HepG2 (cell line): ENCODE measurements at regions not wholly inside any gene's neighbourhood (a gene's known extent, or its start where the extent isn't known, plus 50 kb on each side); places are given as distances from the start of the nearest gene placed in this dataset.

Experiments
- ATAC-seq: fragments of 200-7000 bp; cut with Tn5 transposase; 3 replicates; pipeline ENCODE4 v1.9.1; 2020; ENCODE audit warnings: mild to moderate bottlenecking, moderate library complexity
- BruUV-seq: library from RNA; stranded (reverse); fragments of 400-500 nt; replicated peaks from 2 replicates; lab custom pipeline; 2021; lab: Mats Ljungman, UMichigan
- CTCF ChIA-PET: fragments of 300-600 bp; formaldehyde crosslinking; extraction: SDS; loops from one replicate; lab custom pipeline; 2021; ENCODE audit warnings: low total read pairs, inconsistent platforms, low intra/inter-chr PET ratio; lab: Yijun Ruan, JAX
- POLR2A ChIA-PET: fragments of 350-600 bp; sonication (Branson Sonifier 250); formaldehyde crosslinking; loops from one replicate; lab custom pipeline; 2020; ENCODE audit warnings: antibody characterized with exemption, inconsistent platforms; lab: Yijun Ruan, JAX
- DNase-seq: peaks from one replicate; pipeline ENCODE4 v3.0.0-alpha.2; 2015; ENCODE audit warnings: low spot score
- FAIRE-seq: peaks from 3 replicates; lab custom pipeline; 2011; peaks lifted over from hg19 to GRCh38; lab: Jason Lieb, UNC
- H2AFZ ChIP-seq: one replicate; pipeline ENCODE4 v1.6.1; 2011; ENCODE audit warnings: low read length, inconsistent platforms
- H3K27ac ChIP-seq: fragments of 300-600 bp; 3 replicates; pipeline ENCODE4 v1.8.0; 2011; ENCODE audit warnings: mixed run types, mild to moderate bottlenecking, mixed read lengths, low read length, inconsistent platforms; ENCODE audit not compliant: insufficient read depth; ENCODE audit errors: extremely low read length
- H3K27me3 ChIP-seq, 2 experiments: fragments of 200-600 bp in 1 of 2; 2 replicates in 1 of 2; 3 replicates in 1 of 2; pipeline versions ENCODE4 v1.6.0 to v1.8.0; 2011; ENCODE audit warnings: low read length in 2 of 2, mild to moderate bottlenecking in 2 of 2, moderate library complexity in 2 of 2, inconsistent platforms in 1 of 2; ENCODE audit not compliant: insufficient read depth in 2 of 2, control insufficient read depth in 1 of 2
- H3K36me3 ChIP-seq, 2 experiments: fragments of 200-600 bp in 1 of 2; replicated peaks in 1 of 2; 2 replicates in 1 of 2; 3 replicates in 1 of 2; pipeline versions ENCODE4 v1.5.1 to v1.8.0; 2011; ENCODE audit warnings: low read length in 2 of 2, inconsistent platforms in 1 of 2; ENCODE audit not compliant: insufficient read depth in 2 of 2, control insufficient read depth in 1 of 2
- H3K4me1 ChIP-seq: 2 replicates; pipeline ENCODE4 v1.5.1; 2012; ENCODE audit warnings: low read length, inconsistent platforms; ENCODE audit not compliant: insufficient read depth
- H3K4me2 ChIP-seq: 2 replicates; pipeline ENCODE4 v1.6.0; 2011; ENCODE audit warnings: low read depth, low read length, inconsistent platforms
- H3K4me3 ChIP-seq, 3 experiments: fragments of 200-600 bp in 1 of 3; sonication (generic), shearing (Covaris generic) in 1 of 3; replicated peaks in 1 of 3; 2 replicates each; pipeline ENCODE4 v1.5.1; 2011 to 2016; ENCODE audit warnings: low read length in 3 of 3, inconsistent platforms in 2 of 3, low read depth in 2 of 3, mild to moderate bottlenecking in 2 of 3, control low read depth in 1 of 3, mixed read lengths in 1 of 3; ENCODE audit not compliant: insufficient read depth in 1 of 3
- H3K79me2 ChIP-seq: one replicate; pipeline ENCODE4 v1.6.1; 2011; ENCODE audit warnings: low read length, inconsistent platforms; ENCODE audit not compliant: insufficient read depth
- H3K9ac ChIP-seq: 2 replicates; pipeline ENCODE4 v1.6.0; 2011; ENCODE audit warnings: mild to moderate bottlenecking, low read depth, low read length, inconsistent platforms; ENCODE audit not compliant: insufficient read depth
- H3K9me3 ChIP-seq: 2 replicates; pipeline ENCODE4 v1.5.1; 2012; ENCODE audit warnings: mild to moderate bottlenecking, low read length
- H4K20me1 ChIP-seq: 2 replicates; pipeline ENCODE4 v1.6.0; 2011; ENCODE audit warnings: inconsistent platforms, mild to moderate bottlenecking, low read length, moderate library complexity; ENCODE audit not compliant: insufficient read depth
- AFF4 ChIP-seq: sonication (generic); formaldehyde crosslinking; IDR thresholded peaks from 2 replicates; pipeline ENCODE4 v1.4.0; 2020; ENCODE audit warnings: missing genetic modification reagents
- EZH2 ChIP-seq: conservative IDR thresholded peaks from 2 replicates; pipeline ENCODE4 v1.6.1; 2012; ENCODE audit warnings: mild to moderate bottlenecking, low read depth, low read length, moderate library complexity
- HNF1B ChIP-seq: sonication (generic); formaldehyde crosslinking; IDR thresholded peaks from 2 replicates; pipeline ENCODE4 v1.5.1; 2020; ENCODE audit warnings: mild to moderate bottlenecking, moderate library complexity, missing genetic modification reagents
- MBNL3 ChIP-seq: fragments of 250-450 bp; sonication (Bioruptor Pico); conservative IDR thresholded peaks from 2 replicates; pipeline ENCODE4 v1.8.0; 2022; ENCODE audit warnings: mild to moderate bottlenecking, inconsistent platforms
- PAXIP1 ChIP-seq: sonication (generic); formaldehyde crosslinking; conservative IDR thresholded peaks from 2 replicates; pipeline ENCODE4 v1.4.0; 2020; ENCODE audit warnings: mild to moderate bottlenecking, missing genetic modification reagents, moderate library complexity
- ZNF142 ChIP-seq: sonication (generic); formaldehyde crosslinking; IDR thresholded peaks from 2 replicates; pipeline ENCODE4 v1.4.0; 2020; ENCODE audit warnings: missing genetic modification reagents
- ZNF230 ChIP-seq: sonication (generic); formaldehyde crosslinking; IDR thresholded peaks from 2 replicates; pipeline ENCODE4 v1.4.0; 2020; ENCODE audit warnings: mild to moderate bottlenecking, missing genetic modification reagents
- ZNF496 ChIP-seq: sonication (generic); formaldehyde crosslinking; IDR thresholded peaks from 2 replicates; pipeline ENCODE4 v1.8.1; 2023; ENCODE audit warnings: mild to moderate bottlenecking, moderate library complexity, missing genetic modification reagents; ENCODE audit not compliant: insufficient replicate concordance
- WGBS: methylation state at CpG from one replicate; pipeline ENCODE4 v1.1.6; 2017; ENCODE audit warnings: low lambda C conversion rate; 5-methylcytosine and 5-hydroxymethylcytosine counted together
- in situ Hi-C: cut with HindIII; loops from 2 replicates; pipeline ENCODE4 v1.10.0; 2017; ENCODE audit warnings: low pct_unique_long_range_greater_than_20kb; ENCODE audit not compliant: extremely low pct_ligation_motif_present
- intact Hi-C: fragments of 100-400 bp; cut with micrococcal nuclease; formaldehyde crosslinking; loops from one replicate; pipeline ENCODE4 v1.10.0; 2022; ENCODE audit not compliant: unreplicated experiment

- Histone ChIP-seq H3K27me3 (no peaks in the 10 kb centered on the region), H2AFZ (no peak overlapping the region), H3K4me3 (no peak overlapping the region), H3K36me3 (no peaks in the 10 kb centered on the region), H3K9ac (no peak overlapping the region), H4K20me1 (no peaks in the 10 kb centered on the region), H3K27ac (no peak overlapping the region), H3K79me2 (no peaks in the 10 kb centered on the region), H3K4me1 (no peaks in the 10 kb centered on the region), H3K9me3 (no peaks in the 10 kb centered on the region), H3K4me2 (no peak overlapping the region)
- in situ Hi-C loops (no loop called here), intact Hi-C loops (no loop called here)
- 4% methylated on average over 2 of the region's 3 CpGs for WGBS
- POLR2A ChIA-PET: no interaction called here
- CTCF ChIA-PET: no interaction called here
- no peak for ATAC-seq
- DNase-seq: no peak
- no peak for FAIRE-seq
- no TSS peak for BruUV-seq
- TF ChIP-seq EZH2: no peak
- no peak for TF ChIP-seq MBNL3
- TF ChIP-seq PAXIP1: no peak
- TF ChIP-seq HNF1B (CRISPR knock-in tag): no peak
- no peak for TF ChIP-seq ZNF142 (CRISPR knock-in tag)
- no peak for TF ChIP-seq ZNF496
- TF ChIP-seq AFF4 (CRISPR knock-in tag): no peak
- TF ChIP-seq ZNF230 (CRISPR knock-in tag): no peak
Observed at GRCh38 chrX:27893211-27893610, 85.4 kb downstream of the MAGEB10 start.
